ENCODE measurements at regions not wholly inside any gene's neighbourhood (a gene's known extent, or its start where the extent isn't known, plus 50 kb on each side); places are given as distances from the start of the nearest gene placed in this dataset.

DNA sequence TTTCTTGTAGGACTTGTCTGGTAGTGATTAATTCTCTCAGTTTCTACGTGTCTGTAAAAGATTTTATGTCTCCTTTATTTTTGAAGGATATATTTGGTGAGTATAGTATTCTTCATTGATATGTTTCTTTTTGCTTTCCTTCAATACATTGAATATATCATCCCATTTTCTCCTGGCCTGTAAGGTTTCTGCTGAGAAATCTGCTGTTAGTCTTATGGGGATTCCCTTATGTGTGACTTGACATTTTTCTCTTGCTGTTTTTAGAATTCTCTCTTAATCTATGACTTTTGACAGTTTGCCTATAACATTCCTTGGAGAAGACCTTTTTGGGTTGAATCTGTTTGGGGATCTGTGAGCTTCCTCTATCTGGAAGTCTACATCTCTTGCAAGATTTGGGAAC, 281.0 kb upstream of the MEIS1 start:
- no peak for TF ChIP-seq POLR2A (IDR thresholded peaks at IDR 0.05; ENCODE audit: control extremely low read depth in 1 of 2, low read depth in 2 of 2, low read length in 2 of 2)
- no peak for TF ChIP-seq CTCF (IDR thresholded peaks at IDR 0.05; ENCODE audit: control extremely low read depth in 1 of 3, insufficient read depth in 1 of 3, low read depth in 1 of 3, low read length in 3 of 3)
- TF ChIP-seq SP1 (IDR thresholded peaks at IDR 0.05; ENCODE audit: low read depth, low read length) = no peak
- no peak for TF ChIP-seq CEBPB (IDR thresholded peaks at IDR 0.05; ENCODE audit: low read depth, low read length)
- no peak for TF ChIP-seq CHD2 (IDR thresholded peaks at IDR 0.05; ENCODE audit: low read length)
